Muscle of leg (tissue), 3 donors: ENCODE measurements at regions not wholly inside any gene's neighbourhood (a gene's known extent, or its start where the extent isn't known, plus 50 kb on each side); places are given as distances from the start of the nearest gene placed in this dataset.
A peak's percentile ranks its signal among the peaks of the same experiment; 100 is the strongest.

Experiments
- DNase-seq: peaks from one replicate; pipeline ENCODE4 v3.0.0; 2013
- H3K27ac ChIP-seq: one replicate; pipeline ENCODE4 v1.5.1; 2013; ENCODE audit warnings: mild to moderate bottlenecking, low read length, control low read depth
- H3K27me3 ChIP-seq: one replicate; pipeline ENCODE4 v1.6.1; 2013; ENCODE audit warnings: low read length; ENCODE audit not compliant: control insufficient read depth, insufficient read depth
- H3K36me3 ChIP-seq: one replicate; pipeline ENCODE4 v1.6.1; 2013; ENCODE audit warnings: low read length; ENCODE audit not compliant: control insufficient read depth, insufficient read depth
- H3K4me1 ChIP-seq: one replicate; pipeline ENCODE4 v1.6.1; 2013; ENCODE audit warnings: low read length; ENCODE audit not compliant: control insufficient read depth, insufficient read depth
- H3K4me3 ChIP-seq: one replicate; pipeline ENCODE4 v1.5.1; 2013; ENCODE audit warnings: low read length, control low read depth
- H3K9me3 ChIP-seq: replicated peaks from 2 replicates; pipeline ENCODE4 v1.6.1; 2013; ENCODE audit warnings: low read depth, low read length; ENCODE audit not compliant: control insufficient read depth
- WGBS: methylation state at CpG from one replicate; pipeline ENCODE4 v1.1.5; 2013; ENCODE audit warnings: missing lambda C conversion rate; ENCODE audit not compliant: insufficient coverage; 5-methylcytosine and 5-hydroxymethylcytosine counted together

DNA sequence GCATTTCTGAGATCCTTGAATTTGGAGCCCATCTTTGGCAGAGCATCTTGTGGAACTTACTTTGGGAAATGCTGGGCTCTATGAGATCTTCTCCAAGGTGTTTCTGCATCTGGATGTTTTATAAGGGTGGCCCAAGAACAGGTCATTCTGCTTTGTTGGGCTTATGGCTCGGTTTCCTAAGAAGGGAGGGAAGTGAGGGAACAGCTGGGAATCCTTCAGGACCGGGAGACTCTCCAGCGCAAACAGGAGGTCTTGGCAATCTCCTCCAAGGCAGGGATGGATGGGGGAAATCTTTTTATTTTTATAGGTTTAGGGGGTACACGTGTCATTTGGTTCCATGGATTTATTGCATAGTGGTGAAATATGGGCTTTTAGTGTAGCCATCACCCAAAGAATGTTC, 54.7 kb downstream of the IRX3 start:
- no peaks in the 10 kb centered on the region for H3K27me3 ChIP-seq
- WGBS: 46% methylated on average over 3 of the region's 4 CpGs
- H3K9me3 ChIP-seq: peaks cover 9% of the 10 kb centered on the region
- no peak overlapping the region for H3K4me3 ChIP-seq
- no peak overlapping the region for H3K27ac ChIP-seq
- peak; percentile 51 for DNase-seq
- H3K36me3 ChIP-seq: no peaks in the 10 kb centered on the region
- peaks cover 7% of the 10 kb centered on the region for H3K4me1 ChIP-seq

DNA sequence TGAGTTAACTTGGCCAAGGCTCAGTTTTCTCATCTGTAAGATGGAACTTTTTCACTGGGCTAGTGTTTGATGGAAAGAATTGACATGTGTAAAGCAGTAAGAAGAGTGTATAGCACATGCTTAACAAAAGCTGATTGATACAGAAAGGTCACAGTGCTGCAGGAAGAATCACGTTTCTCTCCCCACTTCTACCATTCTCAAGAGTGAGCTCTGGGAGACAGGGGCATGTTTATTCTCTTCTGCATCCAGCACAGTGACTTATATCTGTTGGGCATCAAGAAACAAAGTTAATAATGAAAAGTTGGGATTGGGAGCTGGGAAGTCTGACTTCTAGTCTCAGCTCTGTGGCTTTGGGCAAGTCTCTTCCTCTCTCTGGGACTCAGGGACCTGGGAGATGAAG, 55.3 kb downstream of the IRX3 start:
- no peak overlapping the region for H3K4me3 ChIP-seq
- DNase-seq: no peak
- peaks cover 7% of the 10 kb centered on the region for H3K4me1 ChIP-seq
- no peaks in the 10 kb centered on the region for H3K27me3 ChIP-seq
- H3K9me3 ChIP-seq: peaks cover 4% of the 10 kb centered on the region
- H3K36me3 ChIP-seq: no peaks in the 10 kb centered on the region
- no CpG with 5 or more reads among the region's 1 CpG for WGBS
- H3K27ac ChIP-seq: no peak overlapping the region

DNA sequence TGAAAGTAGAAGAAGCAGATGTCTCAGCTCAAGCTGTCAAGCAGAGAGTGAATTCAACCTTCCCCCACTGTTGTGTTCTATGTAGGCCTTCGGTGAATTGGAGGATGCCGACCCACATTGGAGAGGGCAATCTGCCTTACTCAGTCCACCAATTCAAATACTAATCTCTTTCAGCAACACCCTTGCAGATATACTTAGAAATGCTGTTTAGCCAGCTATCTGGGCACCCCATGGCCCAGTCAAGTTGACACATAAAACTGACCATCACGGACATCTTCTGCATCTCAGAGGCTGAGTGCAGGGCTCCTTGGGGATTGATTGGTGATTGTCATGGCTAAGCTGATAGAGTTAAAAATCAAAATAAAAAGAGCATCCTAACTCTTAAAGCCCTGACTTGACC, 58.3 kb downstream of the IRX3 start:
- no peak overlapping the region for H3K4me3 ChIP-seq
- H3K36me3 ChIP-seq: no peaks in the 10 kb centered on the region
- DNase-seq: no peak
- H3K4me1 ChIP-seq: peaks cover 2% of the 10 kb centered on the region
- peaks cover 4% of the 10 kb centered on the region for H3K9me3 ChIP-seq
- no CpG with 5 or more reads among the region's 3 CpGs for WGBS
- no peak overlapping the region for H3K27ac ChIP-seq
- H3K27me3 ChIP-seq: no peaks in the 10 kb centered on the region

DNA sequence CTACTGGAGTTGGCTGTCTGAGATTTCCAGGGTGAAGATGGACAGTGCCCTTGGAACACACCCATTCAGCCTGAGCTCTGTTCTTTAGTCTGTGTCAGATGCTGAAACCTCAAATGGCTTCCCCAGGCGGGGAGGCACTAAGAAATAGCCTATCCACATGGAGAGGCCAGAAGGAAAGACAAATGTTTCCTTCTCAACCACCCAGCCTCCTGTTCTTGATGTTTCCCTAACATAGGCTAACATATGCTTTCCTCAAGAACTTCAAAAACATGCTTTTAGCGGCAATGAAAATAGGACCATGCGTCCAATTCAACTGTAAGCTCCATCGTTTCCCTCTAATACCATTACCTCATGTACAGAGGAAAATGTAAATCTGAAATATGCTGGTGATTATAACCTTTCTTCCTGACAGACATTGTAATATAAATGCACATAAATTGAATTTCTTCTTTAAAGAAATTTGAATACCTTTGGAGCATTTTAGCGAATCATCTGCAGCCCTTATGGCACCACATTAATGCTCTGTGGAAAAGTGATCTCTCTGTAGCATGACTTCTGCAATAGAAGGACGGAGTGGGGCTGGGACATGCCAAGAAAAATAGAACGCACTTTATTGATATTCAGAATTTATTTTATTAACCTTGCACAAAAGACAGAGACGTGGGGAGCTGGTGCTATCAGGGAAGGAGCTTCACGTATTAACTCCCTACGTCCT, 60.1 kb downstream of the IRX3 start:
- Histone ChIP-seq H3K9me3 (peaks cover 4% of the 10 kb centered on the region), H3K36me3 (no peaks in the 10 kb centered on the region), H3K27me3 (no peaks in the 10 kb centered on the region), H3K4me3 (no peak overlapping the region), H3K4me1 (peaks cover 2% of the 10 kb centered on the region), H3K27ac (no peak overlapping the region)
- DNase-seq: no peak
- no CpG with 5 or more reads among the region's 10 CpGs for WGBS

DNA sequence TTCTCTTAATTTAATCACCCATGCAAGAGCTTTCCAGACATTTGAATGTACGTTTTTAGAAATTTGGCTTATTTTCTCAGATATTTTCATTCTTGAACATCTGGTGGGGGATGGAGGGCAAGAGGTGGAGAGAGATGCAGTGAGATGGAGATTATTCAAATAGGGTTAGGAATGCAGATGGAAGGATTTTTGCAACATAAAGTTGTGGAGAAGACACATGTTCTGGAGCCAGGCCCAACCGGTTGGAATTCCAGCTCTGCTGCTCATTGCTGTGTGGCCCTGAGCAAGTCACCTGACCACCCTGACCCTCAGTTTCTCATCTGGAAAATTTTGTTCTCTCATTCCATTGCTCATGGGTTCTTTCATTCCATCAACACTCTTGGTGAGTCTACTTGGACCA, 66.9 kb downstream of the IRX3 start:
- H3K36me3 ChIP-seq: no peaks in the 10 kb centered on the region
- no CpG with 5 or more reads among the region's 2 CpGs for WGBS
- no peak overlapping the region for H3K4me3 ChIP-seq

DNA sequence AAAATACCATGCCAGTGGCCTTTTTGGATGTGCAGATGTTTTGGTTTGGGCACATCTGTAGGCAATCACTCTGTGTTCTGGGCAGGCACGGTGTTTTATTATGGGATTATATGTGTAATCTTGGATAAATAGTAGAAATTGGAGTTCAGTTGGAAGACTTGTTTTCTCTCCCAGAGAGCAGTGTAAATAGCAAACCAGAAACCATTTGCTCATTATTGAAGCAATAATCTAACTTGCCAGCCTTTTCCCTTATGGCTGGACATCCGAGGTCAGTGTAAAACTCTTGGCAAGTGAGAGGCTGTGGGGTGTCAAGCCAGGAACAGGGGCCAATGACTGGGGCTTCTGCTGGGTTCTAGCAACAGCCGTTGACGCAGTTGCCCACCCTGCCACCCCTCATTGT, 69.9 kb downstream of the IRX3 start:
- Histone ChIP-seq H3K4me3 (no peak overlapping the region), H3K36me3 (no peaks in the 10 kb centered on the region), H3K4me1 (peaks cover 38% of the 10 kb centered on the region), H3K9me3 (no peaks in the 10 kb centered on the region), H3K27me3 (peaks cover 6% of the 10 kb centered on the region), H3K27ac (peak overlapping the region; percentile 65)
- peak; percentile 73 for DNase-seq
- 24% methylated on average over 3 of the region's 4 CpGs for WGBS

More for the DNA sequence above, 66.9 kb downstream of the IRX3 start:
- no peaks in the 10 kb centered on the region for H3K9me3 ChIP-seq
- H3K4me1 ChIP-seq: peaks cover 26% of the 10 kb centered on the region
- H3K27me3 ChIP-seq: no peaks in the 10 kb centered on the region
- no peak overlapping the region for H3K27ac ChIP-seq
- DNase-seq: no peak

DNA sequence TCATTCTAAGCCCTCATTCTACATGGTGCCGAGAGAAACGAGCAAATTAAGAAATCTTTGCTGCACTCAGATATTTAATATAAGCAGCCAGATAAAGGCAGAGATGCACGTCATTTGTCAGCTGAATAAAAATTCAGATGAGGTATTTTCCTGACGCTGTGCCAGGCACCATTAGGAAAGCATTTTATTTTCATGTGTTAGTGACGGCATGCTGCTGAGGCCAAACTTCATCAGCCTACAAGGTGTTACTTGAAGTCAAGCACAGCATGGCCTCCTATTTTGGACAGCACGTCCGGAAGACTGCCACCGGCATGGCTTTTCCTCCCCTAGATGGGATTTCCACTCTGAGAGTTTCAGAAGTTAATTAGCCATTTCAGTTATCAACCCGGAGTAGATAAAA, 70.3 kb downstream of the IRX3 start:
- Histone ChIP-seq H3K9me3 (no peaks in the 10 kb centered on the region), H3K4me3 (no peak overlapping the region), H3K27me3 (peaks cover 6% of the 10 kb centered on the region), H3K4me1 (peaks cover 38% of the 10 kb centered on the region), H3K27ac (peak overlapping the region; percentile 65), H3K36me3 (no peaks in the 10 kb centered on the region)
- peak; percentile 92 for DNase-seq
- WGBS: no CpG with 5 or more reads among the region's 9 CpGs

DNA sequence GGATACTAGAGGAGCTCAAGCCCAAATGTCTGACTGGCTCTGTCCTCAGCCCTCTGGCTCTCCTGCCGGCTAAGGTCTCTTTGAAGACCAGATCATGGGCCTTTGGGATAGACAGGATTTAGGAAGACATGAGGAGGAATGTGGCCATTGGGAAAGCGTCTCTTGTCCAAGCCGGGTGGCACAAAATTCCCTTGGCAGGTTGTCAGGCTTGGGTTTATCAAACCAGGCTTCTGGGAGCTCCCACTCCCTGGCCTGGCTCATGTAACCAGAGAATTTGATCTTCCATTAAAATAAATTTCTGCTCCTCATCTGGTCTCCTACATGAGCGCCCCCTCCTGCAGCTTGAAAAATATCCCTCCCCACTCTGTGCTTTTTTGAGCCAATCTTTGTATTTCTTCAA, 71.1 kb downstream of the IRX3 start:
- peak; percentile 57 for DNase-seq
- Histone ChIP-seq H3K4me1 (peaks cover 38% of the 10 kb centered on the region), H3K9me3 (no peaks in the 10 kb centered on the region), H3K36me3 (no peaks in the 10 kb centered on the region), H3K27ac (no peak overlapping the region), H3K27me3 (peaks cover 6% of the 10 kb centered on the region), H3K4me3 (no peak overlapping the region)
- 56% methylated on average over 4 of the region's 4 CpGs for WGBS

DNA sequence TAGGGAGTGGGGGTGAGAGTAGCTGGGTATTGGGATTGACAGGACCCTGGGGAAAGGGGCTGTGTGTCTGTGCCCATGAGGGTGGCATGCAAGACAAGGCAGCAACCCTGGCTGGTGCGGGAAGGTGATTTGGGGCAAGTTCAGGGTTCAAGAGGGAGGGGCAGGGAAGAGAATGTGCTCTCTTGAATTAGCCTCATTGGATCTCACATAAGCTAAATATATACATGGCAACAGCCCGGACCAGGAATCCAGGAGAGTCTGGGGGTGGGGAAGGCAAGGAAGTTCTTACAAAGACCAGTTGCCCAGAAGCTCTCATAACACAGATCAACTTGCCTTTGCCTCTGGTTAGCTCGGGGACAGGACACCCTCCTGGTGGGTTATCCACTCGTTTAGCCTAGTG, 73.3 kb downstream of the IRX3 start:
- Histone ChIP-seq H3K4me1 (peaks cover 38% of the 10 kb centered on the region), H3K9me3 (no peaks in the 10 kb centered on the region), H3K27me3 (peaks cover 6% of the 10 kb centered on the region), H3K36me3 (no peaks in the 10 kb centered on the region), H3K27ac (no peak overlapping the region), H3K4me3 (no peak overlapping the region)
- no peak for DNase-seq
- 45% methylated on average over 2 of the region's 4 CpGs for WGBS

DNA sequence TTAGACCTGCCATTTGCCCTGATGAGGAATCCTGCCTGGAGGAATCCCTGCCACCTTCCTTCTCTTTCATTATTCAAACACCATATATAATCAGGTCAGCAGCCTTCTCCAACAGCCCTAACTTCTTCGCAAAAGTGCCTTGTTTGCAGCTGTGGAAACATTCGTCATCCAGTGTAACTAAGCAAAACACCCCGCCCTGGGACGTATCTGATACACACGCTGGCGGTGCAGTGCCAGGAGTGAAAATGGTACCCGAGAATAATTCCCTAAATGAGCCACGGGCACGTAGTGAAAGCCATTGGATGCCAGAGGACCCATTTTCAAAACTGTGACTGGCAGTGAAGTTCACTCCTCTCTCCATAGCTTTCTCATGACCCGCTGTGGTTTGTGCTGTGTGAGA, 73.7 kb downstream of the IRX3 start:
- Histone ChIP-seq H3K27me3 (peaks cover 6% of the 10 kb centered on the region), H3K9me3 (no peaks in the 10 kb centered on the region), H3K36me3 (no peaks in the 10 kb centered on the region), H3K4me1 (peaks cover 38% of the 10 kb centered on the region), H3K27ac (no peak overlapping the region), H3K4me3 (no peak overlapping the region)
- 79% methylated on average over 10 of the region's 10 CpGs for WGBS
- DNase-seq: peak; percentile 51

DNA sequence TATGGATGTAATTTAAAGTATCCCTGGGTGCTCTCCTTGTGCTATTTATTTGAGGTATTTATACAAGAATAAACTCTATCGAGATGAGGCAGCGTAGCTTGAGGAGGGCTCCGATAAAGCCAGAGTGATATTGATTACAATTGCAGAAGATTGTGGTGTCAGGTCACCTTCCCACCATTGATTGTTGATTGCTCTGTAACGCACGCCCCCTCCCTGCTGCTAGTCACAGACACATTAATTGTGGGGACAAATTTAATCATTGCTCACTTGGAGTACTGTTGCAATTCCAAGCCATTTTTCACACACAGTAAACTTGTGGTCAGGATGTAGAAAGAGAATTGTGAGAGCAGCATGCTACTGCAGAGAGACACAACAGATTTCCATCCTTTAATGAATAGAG, 75.4 kb downstream of the IRX3 start:
- DNase-seq: no peak

More for the DNA sequence above, 75.4 kb downstream of the IRX3 start:
- peaks cover 9% of the 10 kb centered on the region for H3K27me3 ChIP-seq
- H3K9me3 ChIP-seq: no peaks in the 10 kb centered on the region
- no peak overlapping the region for H3K4me3 ChIP-seq
- peaks cover 25% of the 10 kb centered on the region for H3K4me1 ChIP-seq
- no peaks in the 10 kb centered on the region for H3K36me3 ChIP-seq
- WGBS: no CpG with 5 or more reads among the region's 5 CpGs
- no peak overlapping the region for H3K27ac ChIP-seq
